ENCODE measurements at regions not wholly inside any gene's neighbourhood (a gene's known extent, or its start where the extent isn't known, plus 50 kb on each side); places are given as distances from the start of the nearest gene placed in this dataset.

DNA sequence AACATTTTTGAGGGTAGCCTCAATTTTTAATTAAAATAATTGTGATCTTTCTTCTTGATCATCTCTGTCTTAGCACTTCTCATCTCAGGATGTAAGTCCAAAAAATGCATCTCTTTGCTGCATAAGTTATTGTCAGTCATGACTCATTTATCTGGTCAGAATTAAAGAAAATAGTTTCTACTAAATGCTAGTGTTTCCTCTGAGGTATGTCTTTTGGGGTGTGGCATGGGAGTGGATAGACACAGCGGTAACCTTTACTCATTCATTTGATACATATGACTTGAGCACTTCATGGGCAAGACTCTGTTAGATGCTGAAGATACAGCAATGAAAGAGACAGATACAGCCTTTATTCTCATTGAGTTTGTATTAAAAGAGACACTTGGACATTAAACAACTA lies 284.7 kb downstream of the IRS1 start:
- TF ChIP-seq, protein P1, sequence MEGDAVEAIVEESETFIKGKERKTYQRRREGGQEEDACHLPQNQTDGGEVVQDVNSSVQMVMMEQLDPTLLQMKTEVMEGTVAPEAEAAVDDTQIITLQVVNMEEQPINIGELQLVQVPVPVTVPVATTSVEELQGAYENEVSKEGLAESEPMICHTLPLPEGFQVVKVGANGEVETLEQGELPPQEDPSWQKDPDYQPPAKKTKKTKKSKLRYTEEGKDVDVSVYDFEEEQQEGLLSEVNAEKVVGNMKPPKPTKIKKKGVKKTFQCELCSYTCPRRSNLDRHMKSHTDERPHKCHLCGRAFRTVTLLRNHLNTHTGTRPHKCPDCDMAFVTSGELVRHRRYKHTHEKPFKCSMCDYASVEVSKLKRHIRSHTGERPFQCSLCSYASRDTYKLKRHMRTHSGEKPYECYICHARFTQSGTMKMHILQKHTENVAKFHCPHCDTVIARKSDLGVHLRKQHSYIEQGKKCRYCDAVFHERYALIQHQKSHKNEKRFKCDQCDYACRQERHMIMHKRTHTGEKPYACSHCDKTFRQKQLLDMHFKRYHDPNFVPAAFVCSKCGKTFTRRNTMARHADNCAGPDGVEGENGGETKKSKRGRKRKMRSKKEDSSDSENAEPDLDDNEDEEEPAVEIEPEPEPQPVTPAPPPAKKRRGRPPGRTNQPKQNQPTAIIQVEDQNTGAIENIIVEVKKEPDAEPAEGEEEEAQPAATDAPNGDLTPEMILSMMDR (IDR thresholded peaks at IDR 0.05) = no peak
- TF ChIP-seq POLR2A (IDR thresholded peaks at IDR 0.05) = no peak
